Astrocyte (in vitro differentiated cells and primary cell): ENCODE measurements at regions not wholly inside any gene's neighbourhood (a gene's known extent, or its start where the extent isn't known, plus 50 kb on each side); places are given as distances from the start of the nearest gene placed in this dataset.

Experiments used
- CTCF ChIP-seq: IDR thresholded peaks from 2 replicates; pipeline ENCODE4 v1.5.1; 2011; ENCODE audit warnings: low read depth, mild to moderate bottlenecking, inconsistent platforms, low read length, moderate library complexity; ENCODE audit not compliant: insufficient read depth
- EZH2 ChIP-seq: IDR thresholded peaks from 2 replicates; pipeline ENCODE4 v1.6.1; 2012; ENCODE audit warnings: mild to moderate bottlenecking, low read length, inconsistent platforms; ENCODE audit not compliant: insufficient read depth

- TF ChIP-seq EZH2 (no peak), CTCF (no peak)
Measured at GRCh38 chr1:105023719-105024118, 1274.0 kb downstream of the AMY1C start.
